ENCODE measurements at regions not wholly inside any gene's neighbourhood (a gene's known extent, or its start where the extent isn't known, plus 50 kb on each side); places are given as distances from the start of the nearest gene placed in this dataset.

DNA sequence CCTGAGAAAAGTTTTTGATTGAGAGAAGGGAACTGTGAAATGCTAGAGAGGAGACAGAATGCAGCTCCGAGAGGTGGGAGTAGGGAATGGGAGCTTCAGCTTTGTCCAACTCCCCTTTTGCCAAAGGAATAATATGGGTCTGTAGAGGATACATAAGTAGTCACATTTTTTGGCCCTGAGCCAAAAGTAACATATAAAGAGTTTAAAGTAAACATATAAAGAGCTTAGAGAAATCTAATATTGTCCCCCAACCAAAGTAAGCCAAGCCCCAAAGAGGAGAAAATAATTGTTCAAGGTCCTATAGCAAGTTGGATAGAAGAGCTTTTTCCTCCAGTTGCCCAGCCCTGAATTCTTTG lies 215.1 kb downstream of the TMEM114 start:
- no peak for DNase-seq (ENCODE audit: low read depth in 2 of 3, low spot score in 1 of 3)

DNA sequence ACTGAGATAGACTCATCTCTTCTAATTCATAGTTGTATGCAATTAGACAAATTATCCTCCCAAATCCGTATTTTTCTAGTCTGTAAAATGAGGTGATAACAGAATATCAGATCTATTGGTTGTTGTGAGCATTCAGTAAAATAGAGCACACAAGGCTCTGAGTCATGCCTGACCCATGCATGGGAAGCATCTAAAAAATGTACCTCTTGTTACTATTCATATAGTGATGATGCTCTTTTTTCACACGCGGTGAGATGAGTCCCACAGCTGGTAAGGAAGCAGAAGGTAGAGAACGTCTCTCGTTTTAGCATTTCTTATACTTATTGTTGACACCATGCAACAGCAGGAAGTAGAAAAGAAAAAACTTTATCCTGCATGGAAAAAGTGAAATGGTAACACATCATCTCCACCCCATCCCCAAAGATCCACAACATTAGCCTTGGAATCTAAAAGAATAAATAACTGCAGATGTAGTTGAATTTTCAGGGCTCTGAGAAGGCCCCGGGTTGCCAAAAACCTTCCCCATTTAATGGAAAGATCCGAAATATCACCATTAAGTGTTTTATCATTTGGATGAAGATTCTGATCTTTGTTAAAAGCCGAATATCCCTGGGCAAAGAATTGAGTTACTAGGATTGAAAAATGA lies 215.6 kb downstream of the TMEM114 start:
- DNase-seq (ENCODE audit: low read depth in 2 of 3, low spot score in 1 of 3): no peak

DNA sequence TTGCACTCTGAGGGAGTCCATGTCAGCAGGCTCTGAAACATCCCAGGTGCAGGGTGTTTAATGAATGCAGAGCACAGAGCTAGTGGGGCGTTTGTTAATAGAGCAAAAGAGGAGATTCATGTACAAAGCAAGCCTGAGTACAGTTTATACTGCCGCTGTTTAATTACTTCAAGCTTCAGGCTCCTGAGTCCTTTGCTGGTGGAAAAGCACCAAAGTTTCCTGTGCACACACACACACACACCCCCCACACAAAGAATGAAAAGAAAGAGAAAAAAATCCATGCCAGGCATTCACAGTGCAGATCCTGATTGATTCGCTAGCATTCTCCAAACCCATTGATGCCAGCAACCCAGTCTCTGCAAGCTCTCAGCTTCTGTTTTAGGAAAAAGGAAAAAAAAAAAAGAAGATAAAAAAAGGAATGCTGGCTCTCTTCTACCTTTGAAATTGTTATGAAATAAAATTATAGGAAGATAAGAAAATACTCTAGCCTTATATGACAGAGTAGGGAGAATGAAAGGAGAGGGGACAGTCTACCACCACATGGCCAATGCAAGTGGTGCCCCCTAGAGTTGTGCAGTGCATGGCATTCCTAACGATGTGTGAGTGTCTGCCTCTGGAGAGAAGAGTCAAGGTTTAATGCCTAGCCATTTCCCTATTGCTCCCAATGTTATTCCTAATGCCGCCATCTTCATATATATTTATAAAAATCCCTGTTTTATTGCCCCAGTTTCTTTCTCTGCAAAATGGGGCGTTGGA lies 216.5 kb downstream of the TMEM114 start:
- no peak for DNase-seq (ENCODE audit: low read depth in 2 of 3, low spot score in 1 of 3)

- no peak for DNase-seq (ENCODE audit: low read depth in 2 of 3, low spot score in 1 of 3)
These were observed 218.2 kb downstream of the TMEM114 start for GRCh38 chr16:8372141-8372540.

DNA sequence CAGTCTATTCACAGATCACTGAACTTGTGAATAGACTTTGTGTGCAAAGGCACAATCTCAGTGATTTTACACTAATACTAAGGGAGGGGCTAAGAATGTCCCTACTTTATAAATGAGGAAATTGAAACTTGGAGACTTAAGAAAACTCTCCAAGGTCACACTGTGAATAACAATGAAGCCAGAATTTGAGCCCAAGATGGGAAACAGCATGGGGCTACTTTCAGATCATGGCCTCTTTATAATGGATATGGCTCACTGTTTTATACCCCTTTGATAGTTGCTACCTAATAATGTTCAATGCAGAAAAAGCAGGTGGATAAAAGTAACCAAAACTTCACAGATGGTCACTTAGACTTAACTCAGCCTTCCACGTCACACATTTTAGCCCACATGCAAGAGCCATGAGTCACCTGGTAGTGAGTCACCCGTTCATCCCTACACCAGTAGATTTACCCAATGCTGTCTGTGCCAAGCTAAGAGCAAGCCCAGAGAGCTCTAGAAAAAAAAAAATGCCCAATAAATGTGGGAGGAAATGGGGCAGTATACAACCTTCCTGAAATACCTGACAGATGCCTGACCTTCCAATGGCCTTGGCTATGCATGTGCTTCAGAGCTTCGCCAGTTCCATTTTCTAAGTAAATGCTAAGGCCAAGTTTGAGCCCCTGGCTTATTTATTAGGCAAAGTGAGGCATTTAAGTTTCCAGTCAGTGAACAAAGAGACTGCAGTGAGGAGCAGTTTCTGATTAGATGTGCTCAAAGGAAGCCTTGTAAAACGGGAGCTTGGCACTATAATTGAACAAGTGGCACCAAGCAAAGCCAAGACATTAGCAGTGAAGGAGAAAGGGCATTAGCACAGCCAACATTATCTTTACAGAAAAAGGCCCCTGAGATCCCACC lies 219.7 kb downstream of the TMEM114 start:
- DNase-seq (ENCODE audit: low read depth in 2 of 3, low spot score in 1 of 3): no peak

DNA sequence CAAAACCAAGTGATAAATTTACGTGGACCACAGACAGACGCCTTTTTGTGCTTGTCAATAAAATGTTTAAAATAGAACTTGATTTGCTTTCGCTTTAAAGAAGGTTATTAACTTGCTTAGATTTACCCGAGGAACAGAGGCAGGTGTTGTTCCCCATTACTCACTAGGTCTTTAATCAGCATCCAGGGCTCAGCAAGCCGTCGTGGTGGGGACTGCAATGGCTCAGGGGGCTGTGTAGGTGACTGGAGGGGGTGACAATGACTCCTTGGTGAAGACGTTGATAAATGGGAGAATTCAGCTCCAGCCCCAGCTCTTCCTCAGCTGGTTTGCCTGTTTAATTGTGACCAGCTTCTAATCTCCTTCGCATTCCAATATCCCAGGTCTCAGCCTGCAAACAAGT lies 231.4 kb downstream of the TMEM114 start:
- DNase-seq (ENCODE audit: low read depth in 2 of 3, low spot score in 1 of 3): no peak

- no peak for DNase-seq (ENCODE audit: low read depth in 2 of 3, low spot score in 1 of 3)
These were observed 234.6 kb downstream of the TMEM114 start for GRCh38 chr16:8355675-8356074.

DNA sequence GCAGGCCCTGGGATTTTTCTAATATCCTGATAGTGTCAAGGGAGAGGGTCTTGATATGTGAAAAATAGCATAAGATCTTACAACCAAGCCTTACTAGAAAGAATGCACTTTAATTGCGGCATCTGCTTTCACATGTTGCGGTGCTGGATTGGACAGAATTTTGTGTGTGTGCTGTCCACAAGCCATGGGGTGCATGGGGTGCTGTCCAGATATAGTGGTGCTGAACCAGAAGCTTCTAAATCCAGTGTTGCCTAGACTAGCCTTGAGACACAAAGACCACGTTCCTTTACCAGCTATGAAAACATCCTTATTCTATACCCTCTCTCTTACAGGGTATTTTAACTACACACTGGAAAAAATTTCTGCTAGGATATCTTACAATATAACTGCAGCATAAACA lies 244.0 kb downstream of the TMEM114 start:
- no peak for DNase-seq (ENCODE audit: low read depth in 2 of 3, low spot score in 1 of 3)

DNA sequence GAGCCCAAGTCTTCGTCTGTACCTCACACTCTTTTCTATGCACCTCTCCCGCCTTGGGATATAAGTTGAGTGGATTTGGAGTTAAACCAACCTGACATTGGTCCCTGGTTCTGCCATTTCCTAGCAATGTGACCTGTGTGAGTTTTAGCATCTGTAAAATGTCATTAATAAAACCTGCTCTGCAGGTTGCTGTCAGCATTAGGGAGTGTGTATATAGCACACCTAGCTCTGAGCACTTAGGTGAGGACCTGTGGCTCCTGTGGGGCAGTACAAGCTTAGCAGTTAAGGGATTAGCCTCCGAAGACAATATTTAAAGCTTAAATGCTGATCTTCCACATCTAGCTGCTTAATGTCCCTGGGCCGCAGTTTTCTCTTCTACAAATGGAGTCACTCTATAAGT lies 248.0 kb downstream of the TMEM114 start:
- DNase-seq (ENCODE audit: low read depth in 2 of 3, low spot score in 1 of 3): no peak

DNA sequence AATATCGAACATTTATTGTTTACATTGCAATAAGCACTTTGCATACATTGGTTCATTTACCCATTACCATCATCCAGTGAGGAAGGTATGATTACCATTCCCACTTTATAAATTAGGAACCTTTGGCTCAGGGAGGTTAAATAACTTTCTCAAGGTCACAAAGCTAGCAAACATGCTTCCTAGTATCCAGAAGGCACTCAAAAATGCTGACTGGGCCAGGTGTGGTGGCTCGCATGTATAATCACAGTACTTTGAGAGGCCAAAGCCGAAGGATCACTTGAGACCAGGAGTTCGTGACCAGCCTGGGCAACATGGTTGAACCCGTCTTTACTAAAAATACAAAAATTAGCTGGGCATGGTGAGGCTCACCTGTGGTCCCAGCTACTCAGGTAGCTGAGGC lies 259.6 kb downstream of the TMEM114 start:
- DNase-seq (ENCODE audit: low read depth in 2 of 3, low spot score in 1 of 3): no peak

DNA sequence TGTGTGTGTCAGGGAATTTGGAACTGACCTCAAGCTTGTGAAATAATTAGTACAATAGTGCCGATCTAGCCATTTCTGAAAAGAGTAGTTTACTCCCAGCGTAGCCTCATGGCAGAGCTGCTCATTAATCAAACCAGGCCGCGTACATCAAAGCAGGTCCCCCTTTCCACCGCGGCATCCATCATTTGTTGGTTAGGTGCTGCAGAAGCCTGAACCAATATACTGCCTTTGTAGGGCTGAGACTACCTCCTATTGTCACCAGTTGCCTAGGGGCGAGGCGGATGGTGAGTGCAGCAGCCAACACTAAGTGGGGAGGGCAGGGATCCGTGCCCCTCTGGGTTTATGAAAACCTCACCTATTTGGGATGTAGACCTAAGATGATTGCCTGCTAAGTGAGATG lies 264.1 kb downstream of the TMEM114 start:
- DNase-seq (ENCODE audit: low read depth in 2 of 3, low spot score in 1 of 3): no peak

DNA sequence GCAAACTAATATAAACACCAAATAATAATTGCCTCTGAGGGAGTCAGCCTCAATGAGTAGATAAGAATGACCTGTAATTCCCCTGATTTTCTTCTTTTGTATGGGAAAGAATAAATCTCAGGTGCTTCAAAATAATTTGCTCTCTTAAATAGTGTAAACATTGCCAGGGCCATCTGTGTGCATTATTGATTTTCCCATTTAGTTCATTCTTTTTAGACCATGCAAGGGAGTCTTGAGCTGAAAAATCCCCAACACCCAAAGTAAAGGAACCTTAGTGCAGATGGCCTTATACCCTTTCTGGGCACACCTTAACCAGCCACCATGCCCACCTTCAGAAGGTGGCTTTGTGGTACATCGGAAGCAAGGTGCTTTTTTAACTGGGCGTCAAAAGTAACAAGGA lies 267.2 kb downstream of the TMEM114 start:
- DNase-seq (ENCODE audit: low read depth in 2 of 3, low spot score in 1 of 3): no peak

- DNase-seq (ENCODE audit: low read depth in 2 of 3, low spot score in 1 of 3): no peak
These were observed 270.2 kb downstream of the TMEM114 start for GRCh38 chr16:8320131-8320530.

DNA sequence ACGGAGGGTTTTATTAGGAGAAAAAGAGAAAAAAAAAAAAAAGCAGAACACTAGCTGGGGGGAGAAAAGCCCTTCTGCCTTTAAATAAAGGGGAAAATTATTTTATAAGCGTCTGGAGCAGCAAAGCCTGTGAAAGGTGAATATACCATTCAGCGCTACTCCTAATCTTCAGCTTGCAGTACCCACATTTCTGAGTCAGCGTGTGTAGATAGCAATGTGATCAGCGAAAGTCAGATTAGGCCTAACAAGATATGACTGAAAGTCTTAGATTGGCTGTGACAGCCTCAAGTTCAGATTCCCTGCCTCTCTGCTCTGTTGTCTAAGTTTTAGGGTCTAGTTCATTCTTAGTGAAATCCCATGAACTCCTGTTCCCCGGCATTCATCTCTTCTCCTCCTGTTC lies 279.5 kb downstream of the TMEM114 start:
- DNase-seq (ENCODE audit: low read depth in 2 of 3, low spot score in 1 of 3): no peak

DNA sequence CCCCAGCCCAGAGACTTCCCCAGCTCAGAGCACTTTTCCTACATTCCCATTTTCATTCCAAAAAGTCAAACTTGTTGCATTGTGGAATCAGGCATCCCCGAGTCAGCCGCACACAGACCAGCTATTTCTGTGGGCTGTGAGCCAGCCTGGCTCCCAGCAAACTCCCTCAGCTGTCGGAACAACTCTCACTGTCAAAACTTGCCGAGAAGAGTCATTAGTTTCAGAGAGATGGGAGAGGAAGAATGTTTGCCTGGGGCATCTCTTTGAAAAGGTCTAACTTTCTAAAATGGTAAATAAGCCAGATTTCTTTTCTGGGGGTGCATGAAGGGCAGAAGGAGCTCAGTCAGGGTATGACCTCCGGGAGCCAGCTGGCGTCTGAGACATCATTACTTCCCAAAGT lies 280.0 kb downstream of the TMEM114 start:
- DNase-seq (ENCODE audit: low read depth in 2 of 3, low spot score in 1 of 3): no peak

DNA sequence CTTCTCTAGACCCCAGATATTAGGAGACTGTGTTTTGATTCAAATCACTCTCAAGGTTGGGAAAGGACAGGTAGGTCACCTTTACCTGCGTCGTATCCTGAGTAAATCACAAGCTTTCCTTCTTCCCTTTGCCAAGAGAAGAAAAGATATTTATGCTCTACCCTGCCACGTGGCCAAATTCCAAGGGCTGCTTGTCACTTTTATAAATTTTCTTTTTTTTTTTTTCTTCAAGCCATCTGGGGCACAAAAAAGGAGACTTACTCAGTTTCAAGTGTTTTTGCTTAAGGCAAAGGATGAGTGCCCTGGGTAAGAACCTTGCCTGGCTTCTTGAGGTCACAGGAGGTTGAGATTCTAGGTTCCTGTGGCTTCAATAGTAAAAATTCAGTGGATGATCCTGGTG lies 285.1 kb downstream of the TMEM114 start:
- no peak for DNase-seq (ENCODE audit: low read depth in 2 of 3, low spot score in 1 of 3)

GRCh38 chr16:8299635-8300034 lies 290.7 kb downstream of the TMEM114 start:
- DNase-seq (ENCODE audit: low read depth in 2 of 3, low spot score in 1 of 3): no peak

- DNase-seq (ENCODE audit: low read depth in 2 of 3, low spot score in 1 of 3): no peak
These were observed 294.6 kb downstream of the TMEM114 start for GRCh38 chr16:8295513-8296237.

GRCh38 chr16:8293413-8293812 lies 296.9 kb downstream of the TMEM114 start:
- DNase-seq (ENCODE audit: low read depth in 2 of 3, low spot score in 1 of 3): no peak

DNA sequence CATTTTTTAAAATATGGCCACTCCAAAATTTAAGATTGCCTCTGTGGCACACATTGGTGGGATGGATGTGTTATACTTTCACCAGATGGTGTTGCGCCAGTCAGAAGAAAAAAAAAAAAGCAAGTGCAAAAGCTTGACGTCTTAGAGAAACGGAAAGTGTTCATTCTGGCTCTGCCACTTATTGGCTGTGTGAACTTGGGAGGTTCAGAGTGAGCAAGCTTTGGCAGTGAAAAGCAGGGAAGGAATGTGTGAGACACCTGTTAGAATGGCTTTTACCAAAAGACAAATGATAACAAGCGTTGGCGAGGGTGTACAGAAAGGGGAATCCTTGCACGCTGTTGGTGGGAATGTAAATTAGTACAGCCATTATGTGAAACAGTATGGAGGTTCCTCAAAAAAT lies 298.0 kb downstream of the TMEM114 start:
- DNase-seq (ENCODE audit: low read depth in 2 of 3, low spot score in 1 of 3): no peak

- DNase-seq (ENCODE audit: low read depth in 2 of 3, low spot score in 1 of 3): no peak
These were observed 304.0 kb downstream of the TMEM114 start for GRCh38 chr16:8286348-8286747.

All from stimulated activated CD4-positive, alpha-beta T cell treated with anti-CD3 and anti-CD28 coated beads, Interleukin-12 subunit alpha, Interleukin-12 subunit beta, amount 100 ng/mL, for 48 hours (primary cell).